Raji (cell line): ENCODE measurements at regions not wholly inside any gene's neighbourhood (a gene's known extent, or its start where the extent isn't known, plus 50 kb on each side); places are given as distances from the start of the nearest gene placed in this dataset.

Experiments used
- POLR2A ChIP-seq: IDR thresholded peaks from 2 replicates; pipeline ENCODE4 v1.6.1; 2011; ENCODE audit warnings: low read depth, low read length, control low read depth; ENCODE audit not compliant: insufficient read depth

DNA sequence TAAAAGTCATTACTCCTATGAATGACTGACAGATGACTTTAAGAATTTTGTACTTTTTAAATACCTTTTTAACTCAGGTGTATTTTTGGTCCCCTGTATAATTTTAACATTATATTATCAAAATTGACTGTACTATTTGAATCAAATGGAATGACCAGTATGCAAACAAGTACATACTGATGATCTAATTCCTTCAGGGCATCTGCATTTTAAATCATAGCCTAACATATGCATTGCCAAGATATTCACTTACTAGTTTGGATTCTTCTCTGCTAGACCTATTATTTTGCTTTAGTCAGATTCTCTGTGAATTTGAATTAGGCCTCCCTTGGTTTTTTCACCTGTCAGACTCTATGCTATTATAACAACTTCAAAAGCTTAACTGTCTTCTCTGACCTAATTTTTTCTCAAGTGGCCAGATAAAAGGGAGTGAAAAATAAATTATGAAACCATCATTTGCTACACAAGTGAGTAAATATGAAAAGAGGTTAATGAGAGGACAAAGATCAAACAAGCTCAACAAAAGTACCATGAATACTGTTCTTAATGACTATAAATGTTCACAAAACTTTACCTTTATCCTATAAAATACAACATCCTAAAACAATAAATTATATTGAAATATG lies 1505.2 kb upstream of the CDH9 start:
- no peak for TF ChIP-seq POLR2A

DNA sequence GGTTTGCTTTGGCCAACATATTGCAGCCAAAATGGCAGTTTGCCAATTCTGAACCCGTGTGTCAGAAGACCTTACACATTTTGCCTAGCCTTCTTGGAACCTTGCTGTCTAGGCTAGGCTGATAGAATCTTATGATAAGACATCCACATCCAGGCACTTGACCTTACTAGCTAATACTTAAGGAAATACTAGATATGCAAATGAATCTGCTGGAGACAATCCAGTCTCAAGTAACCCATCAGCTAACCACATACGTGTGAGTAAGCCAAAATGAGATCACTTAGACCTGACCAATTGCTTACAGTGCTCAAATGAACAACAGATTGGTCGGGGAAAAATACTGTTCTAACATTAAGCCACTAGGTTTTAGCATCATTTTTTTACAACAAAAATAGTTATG lies 1504.6 kb upstream of the CDH9 start:
- no peak for TF ChIP-seq POLR2A

DNA sequence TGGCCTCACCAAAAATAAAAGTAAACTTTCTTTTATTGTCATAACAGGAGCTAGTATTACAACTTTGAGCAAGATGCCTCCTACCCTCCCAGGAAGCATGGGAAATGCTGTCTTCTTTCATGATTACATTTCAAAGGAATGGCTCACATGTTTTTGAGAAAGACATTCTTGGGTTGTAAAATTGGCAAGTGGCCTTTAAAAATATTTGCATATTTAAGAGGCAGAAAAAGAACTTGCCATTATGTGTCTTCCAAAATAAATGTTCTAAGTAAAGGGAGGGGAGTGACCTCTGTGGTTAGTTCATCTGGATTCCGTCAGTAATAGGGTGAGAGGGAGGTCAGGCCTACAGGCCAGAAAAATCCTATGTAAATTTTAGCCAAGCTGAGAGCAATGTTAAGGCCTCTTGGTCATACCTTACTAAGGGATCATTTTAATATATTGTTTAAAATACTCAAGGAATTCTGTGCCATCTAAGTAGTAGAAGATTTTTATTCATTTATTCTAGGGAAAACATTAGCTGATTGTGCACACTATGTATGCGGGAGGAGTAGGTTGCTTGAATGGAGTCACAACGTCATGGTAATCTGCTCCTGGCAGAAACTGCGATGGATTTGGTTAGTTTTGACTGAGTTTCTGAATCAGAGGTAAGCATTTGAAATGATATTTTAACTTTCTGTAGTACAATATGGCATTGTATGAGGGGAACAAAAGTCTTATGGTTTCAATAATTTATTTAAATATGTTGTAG lies 1485.7 kb upstream of the CDH9 start:
- no peak for TF ChIP-seq POLR2A

DNA sequence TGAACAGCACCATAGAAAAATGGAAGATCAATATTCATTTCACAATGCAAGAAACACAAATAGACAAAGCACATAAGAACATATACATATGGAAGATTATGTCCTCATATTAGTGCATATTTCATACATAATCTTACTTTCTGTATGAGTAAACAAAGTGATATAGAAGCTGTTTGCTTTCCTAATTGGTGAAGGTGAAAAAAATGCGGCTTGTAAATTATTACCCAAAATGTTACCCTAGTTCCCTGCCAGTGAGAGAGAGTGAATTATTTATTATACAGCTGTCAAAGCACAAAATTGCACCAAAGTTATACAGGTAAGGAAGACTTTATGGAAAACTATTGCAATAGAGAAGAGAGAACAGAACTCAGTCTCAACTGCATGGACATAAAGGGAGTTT lies 1485.0 kb upstream of the CDH9 start:
- no peak for TF ChIP-seq POLR2A

DNA sequence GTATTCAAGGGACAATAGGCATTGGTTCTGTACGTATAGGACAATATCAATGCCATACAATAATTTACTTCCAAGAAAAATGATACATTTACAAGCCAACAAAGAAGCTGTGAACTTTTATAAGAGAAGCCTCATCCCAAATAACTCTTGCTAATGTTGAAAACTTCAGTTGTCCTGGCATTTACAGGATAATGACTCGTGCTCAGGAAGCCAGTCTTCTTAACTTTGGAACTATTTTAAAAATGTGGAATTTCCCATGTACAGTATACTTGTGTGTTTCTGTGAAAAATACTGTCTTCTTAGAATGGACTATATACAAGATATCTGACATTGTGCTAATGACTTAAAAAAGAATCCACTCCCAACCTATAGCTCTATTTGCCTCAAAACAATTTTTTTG lies 1479.3 kb upstream of the CDH9 start:
- TF ChIP-seq POLR2A, result no peak

DNA sequence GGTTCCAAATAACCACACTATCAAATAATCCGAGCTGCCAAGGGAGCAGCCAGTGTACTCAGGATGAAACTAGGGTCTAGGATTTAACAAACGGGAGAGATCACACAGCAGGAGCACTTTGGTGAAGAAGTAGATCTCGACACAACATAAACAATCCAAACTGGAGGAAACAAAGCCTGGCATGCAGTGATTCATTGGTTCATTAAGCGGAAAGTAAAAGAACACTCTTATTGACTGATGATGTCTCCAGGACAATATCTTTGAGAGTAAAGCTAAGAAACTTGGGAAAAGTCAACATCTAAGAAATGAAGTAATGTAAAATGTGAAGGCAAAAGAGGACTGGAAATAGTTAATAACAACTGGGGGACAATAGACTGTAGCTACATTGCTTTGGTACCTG lies 1478.3 kb upstream of the CDH9 start:
- TF ChIP-seq POLR2A, result no peak

GRCh38 chr5:28512648-28513047 lies 1474.3 kb upstream of the CDH9 start:
- TF ChIP-seq POLR2A, result no peak

GRCh38 chr5:28505121-28505520 lies 1466.7 kb upstream of the CDH9 start:
- TF ChIP-seq POLR2A, result no peak

- TF ChIP-seq POLR2A, result no peak
Measured at GRCh38 chr5:28500511-28500910, 1462.1 kb upstream of the CDH9 start.

DNA sequence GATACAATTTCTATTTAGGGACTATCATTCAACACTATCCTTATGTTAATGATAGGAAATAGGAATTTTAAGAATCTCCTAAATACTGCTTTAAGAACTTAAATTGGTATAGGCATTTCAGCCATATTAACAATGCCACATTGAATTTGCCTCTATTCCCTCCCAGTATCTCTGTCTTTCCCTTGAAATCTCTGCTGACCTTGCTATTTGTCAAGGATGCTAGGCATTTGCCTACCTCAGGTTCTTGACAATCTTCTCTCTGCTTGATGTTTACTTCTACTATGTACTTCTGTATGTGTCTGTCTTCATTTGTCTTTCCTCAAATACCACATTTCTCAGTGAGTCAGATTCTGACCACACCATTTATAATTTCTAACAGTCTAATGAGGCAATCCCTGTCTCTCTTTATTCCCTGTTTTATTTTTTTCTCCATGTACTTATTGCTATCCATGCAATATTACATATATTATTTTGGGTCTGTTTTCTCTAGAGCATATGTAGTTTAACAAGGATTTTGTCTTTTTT lies 1461.4 kb upstream of the CDH9 start:
- no peak for TF ChIP-seq POLR2A

- TF ChIP-seq POLR2A, result no peak
Measured at GRCh38 chr5:28495876-28496275, 1457.5 kb upstream of the CDH9 start.

DNA sequence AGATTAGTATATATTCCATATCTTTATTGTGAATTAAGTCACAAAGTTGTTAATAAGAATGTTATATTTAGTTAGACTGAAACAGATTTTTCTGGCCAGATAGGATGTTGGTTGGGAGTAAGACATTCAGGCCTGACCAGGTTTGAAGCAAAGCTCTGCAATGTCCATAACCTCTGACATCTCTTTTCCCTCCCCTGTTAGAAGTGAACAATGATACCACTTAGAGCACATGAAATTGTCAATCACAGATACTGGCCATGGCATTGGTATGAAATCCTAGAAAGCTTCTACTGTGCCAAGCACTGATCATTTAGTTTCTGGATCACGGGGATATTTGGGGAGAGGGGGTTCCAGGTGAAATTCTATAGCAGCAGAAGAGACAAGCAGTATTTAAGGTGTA lies 1455.1 kb upstream of the CDH9 start:
- TF ChIP-seq POLR2A, result no peak

- no peak for TF ChIP-seq POLR2A
Measured at GRCh38 chr5:28488752-28489151, 1450.4 kb upstream of the CDH9 start.

GRCh38 chr5:28483327-28484025 lies 1445.1 kb upstream of the CDH9 start:
- TF ChIP-seq POLR2A, result no peak

GRCh38 chr5:28473531-28474107 lies 1435.2 kb upstream of the CDH9 start:
- no peak for TF ChIP-seq POLR2A

GRCh38 chr5:28468166-28468565 lies 1429.8 kb upstream of the CDH9 start:
- TF ChIP-seq POLR2A, result no peak
